Ishikawa (cell line): ENCODE measurements at regions not wholly inside any gene's neighbourhood (a gene's known extent, or its start where the extent isn't known, plus 50 kb on each side); places are given as distances from the start of the nearest gene placed in this dataset.

Experiments
- CREB1 ChIP-seq: IDR thresholded peaks from 2 replicates; pipeline ENCODE4 v1.6.1; 2012; ENCODE audit warnings: low read depth
- EGR1 ChIP-seq: IDR thresholded peaks from 2 replicates; pipeline ENCODE4 v1.6.1; 2012
- EP300 ChIP-seq: IDR thresholded peaks from 2 replicates; pipeline ENCODE4 v1.6.1; 2012; ENCODE audit warnings: borderline replicate concordance
- FOXM1 ChIP-seq: IDR thresholded peaks from 2 replicates; pipeline ENCODE4 v1.6.1; 2012; ENCODE audit warnings: low read depth, borderline replicate concordance
- NFIC ChIP-seq: IDR thresholded peaks from 2 replicates; pipeline ENCODE4 v1.6.1; 2012
- RAD21 ChIP-seq: IDR thresholded peaks from 2 replicates; pipeline ENCODE4 v1.6.1; 2012; ENCODE audit warnings: low read depth
- TAF1 ChIP-seq: IDR thresholded peaks from 2 replicates; pipeline ENCODE4 v1.6.1; 2012; ENCODE audit warnings: low read depth, mild to moderate bottlenecking
- TCF12 ChIP-seq: IDR thresholded peaks from 2 replicates; pipeline ENCODE4 v1.6.1; 2012; ENCODE audit warnings: low read depth
- TEAD4 ChIP-seq: IDR thresholded peaks from 2 replicates; pipeline ENCODE4 v1.6.1; 2012
- YY1 ChIP-seq: IDR thresholded peaks from 2 replicates; pipeline ENCODE4 v1.6.1; 2012; ENCODE audit warnings: low read depth
- ZBTB7A ChIP-seq: IDR thresholded peaks from 2 replicates; pipeline ENCODE4 v1.6.1; 2012; ENCODE audit warnings: low read depth
- TF ChIP-seq, protein P1 (sequence below): IDR thresholded peaks from 2 replicates; pipeline ENCODE4 v1.6.1; 2012
- TF ChIP-seq, protein P2 (sequence below): IDR thresholded peaks from 2 replicates; pipeline ENCODE4 v1.6.1; 2012; ENCODE audit warnings: low read depth, mild to moderate bottlenecking
- TF ChIP-seq, protein P3 (sequence below): IDR thresholded peaks from 2 replicates; pipeline ENCODE4 v1.6.1; 2012

DNA sequence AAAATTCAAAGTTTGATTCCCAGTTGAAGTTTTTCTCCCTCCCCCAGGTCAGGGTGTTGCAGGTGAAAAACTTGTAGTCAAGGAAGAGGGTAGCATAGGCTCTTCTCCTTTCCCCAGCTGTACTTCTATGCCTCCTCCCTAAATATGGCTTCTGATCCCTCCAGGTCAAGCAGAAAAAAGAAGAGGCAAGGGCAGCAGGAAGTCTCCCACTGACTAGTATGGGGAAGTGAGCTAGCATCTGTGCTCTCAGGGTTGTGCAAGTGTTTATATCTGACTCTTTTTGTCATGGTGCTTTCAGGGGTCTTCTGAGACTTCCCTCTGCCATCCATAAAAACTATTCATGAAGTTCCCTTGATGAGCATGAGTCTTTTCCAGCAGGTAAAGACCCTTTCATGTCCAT, 76.0 kb downstream of the ATPSCKMT start:
- TF ChIP-seq, protein P1, sequence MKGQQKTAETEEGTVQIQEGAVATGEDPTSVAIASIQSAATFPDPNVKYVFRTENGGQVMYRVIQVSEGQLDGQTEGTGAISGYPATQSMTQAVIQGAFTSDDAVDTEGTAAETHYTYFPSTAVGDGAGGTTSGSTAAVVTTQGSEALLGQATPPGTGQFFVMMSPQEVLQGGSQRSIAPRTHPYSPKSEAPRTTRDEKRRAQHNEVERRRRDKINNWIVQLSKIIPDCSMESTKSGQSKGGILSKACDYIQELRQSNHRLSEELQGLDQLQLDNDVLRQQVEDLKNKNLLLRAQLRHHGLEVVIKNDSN, result no peak
- TF ChIP-seq EGR1 (no peak), TEAD4 (no peak), EP300 (no peak), FOXM1 (no peak), RAD21 (no peak), TAF1 (no peak)

DNA sequence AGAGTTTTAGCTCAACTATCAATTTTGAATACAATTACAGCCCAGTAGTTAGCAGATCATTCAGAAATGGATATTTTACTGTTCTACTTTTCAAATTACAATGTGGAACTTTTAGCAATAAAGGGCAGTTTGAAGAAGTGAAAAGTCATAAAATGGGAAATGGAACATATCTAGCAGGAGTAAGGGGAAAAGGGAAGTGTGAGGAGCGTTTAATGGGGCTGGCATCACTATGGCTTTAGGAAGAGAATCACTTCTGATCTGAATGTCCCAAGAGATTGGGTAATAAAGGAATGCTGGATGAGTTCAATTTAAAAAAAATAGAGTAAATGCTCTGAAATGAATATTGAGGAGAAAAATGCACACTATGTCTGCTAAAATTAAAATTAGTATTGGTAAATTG, 77.4 kb downstream of the ATPSCKMT start:
- TF ChIP-seq, protein P2, sequence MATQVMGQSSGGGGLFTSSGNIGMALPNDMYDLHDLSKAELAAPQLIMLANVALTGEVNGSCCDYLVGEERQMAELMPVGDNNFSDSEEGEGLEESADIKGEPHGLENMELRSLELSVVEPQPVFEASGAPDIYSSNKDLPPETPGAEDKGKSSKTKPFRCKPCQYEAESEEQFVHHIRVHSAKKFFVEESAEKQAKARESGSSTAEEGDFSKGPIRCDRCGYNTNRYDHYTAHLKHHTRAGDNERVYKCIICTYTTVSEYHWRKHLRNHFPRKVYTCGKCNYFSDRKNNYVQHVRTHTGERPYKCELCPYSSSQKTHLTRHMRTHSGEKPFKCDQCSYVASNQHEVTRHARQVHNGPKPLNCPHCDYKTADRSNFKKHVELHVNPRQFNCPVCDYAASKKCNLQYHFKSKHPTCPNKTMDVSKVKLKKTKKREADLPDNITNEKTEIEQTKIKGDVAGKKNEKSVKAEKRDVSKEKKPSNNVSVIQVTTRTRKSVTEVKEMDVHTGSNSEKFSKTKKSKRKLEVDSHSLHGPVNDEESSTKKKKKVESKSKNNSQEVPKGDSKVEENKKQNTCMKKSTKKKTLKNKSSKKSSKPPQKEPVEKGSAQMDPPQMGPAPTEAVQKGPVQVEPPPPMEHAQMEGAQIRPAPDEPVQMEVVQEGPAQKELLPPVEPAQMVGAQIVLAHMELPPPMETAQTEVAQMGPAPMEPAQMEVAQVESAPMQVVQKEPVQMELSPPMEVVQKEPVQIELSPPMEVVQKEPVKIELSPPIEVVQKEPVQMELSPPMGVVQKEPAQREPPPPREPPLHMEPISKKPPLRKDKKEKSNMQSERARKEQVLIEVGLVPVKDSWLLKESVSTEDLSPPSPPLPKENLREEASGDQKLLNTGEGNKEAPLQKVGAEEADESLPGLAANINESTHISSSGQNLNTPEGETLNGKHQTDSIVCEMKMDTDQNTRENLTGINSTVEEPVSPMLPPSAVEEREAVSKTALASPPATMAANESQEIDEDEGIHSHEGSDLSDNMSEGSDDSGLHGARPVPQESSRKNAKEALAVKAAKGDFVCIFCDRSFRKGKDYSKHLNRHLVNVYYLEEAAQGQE, result no peak
- TF ChIP-seq FOXM1 (no peak), EGR1 (no peak), ZBTB7A (no peak), NFIC (no peak), CREB1 (no peak), RAD21 (no peak), TCF12 (no peak)
- TF ChIP-seq, protein P1, result no peak
- TF ChIP-seq, protein P3, sequence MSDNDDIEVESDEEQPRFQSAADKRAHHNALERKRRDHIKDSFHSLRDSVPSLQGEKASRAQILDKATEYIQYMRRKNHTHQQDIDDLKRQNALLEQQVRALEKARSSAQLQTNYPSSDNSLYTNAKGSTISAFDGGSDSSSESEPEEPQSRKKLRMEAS, result no peak

DNA sequence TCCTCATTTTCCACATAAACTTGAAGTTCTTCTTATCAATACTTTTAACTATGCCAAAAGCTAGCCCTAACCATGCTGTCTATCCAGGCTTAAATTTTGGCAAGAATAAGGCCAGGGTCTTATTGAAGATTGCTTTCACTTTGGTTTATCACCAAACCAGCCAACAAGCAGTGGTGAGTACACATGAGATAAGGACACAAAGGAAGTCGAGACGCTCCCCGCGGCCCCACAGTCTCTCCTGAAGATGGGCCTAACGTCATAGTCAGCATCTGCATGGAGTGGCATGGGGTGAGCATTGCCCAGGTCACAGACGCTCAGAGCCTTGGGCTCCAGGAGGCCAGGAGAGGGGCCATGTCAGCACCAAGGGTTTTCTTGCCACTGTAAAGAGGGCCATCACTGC, 80.3 kb downstream of the ATPSCKMT start:
- TF ChIP-seq, protein P3, result no peak

DNA sequence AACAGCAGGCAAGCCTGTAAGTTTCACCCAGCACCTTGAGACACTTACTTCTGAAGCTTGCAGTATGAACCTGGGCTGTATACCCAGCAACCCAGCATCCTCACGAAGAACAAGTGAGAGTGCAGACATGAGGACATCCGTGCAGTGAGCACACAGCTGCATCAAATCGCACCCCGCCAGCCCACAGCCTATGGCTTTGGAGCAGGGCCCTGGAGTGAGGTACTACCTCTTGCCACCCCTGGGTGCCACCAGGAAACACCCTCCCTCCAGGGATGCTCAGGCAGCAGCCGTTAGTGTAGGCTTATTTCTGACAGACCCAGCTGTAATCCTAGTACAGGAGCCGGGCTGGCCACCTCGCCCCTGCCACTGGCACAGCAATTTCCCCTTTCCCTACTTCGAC, 81.4 kb downstream of the ATPSCKMT start:
- no peak for TF ChIP-seq EGR1

DNA sequence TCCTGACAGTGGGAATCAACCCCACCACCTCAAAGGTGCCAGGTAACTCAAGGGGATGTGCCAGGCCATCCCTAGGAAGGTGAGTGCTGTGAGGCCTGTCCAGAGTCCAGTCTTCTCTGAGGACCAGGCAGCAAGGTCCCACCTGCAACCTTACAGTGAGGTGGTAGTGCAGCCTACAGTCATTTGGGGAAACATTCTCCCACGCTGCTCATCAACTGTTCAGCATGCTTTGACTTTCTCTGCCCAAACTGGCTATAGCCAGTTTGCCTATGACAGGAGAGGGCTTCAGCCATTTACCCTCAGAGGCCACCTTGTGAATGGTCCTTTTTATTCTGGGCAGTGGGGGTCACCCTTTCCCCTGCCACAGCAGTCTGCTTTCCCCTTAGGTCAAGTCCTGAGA, 81.9 kb downstream of the ATPSCKMT start:
- TF ChIP-seq, protein P1, result no peak
- TF ChIP-seq CREB1, result no peak
- no peak for TF ChIP-seq TEAD4
- TF ChIP-seq, protein P3, result no peak

DNA sequence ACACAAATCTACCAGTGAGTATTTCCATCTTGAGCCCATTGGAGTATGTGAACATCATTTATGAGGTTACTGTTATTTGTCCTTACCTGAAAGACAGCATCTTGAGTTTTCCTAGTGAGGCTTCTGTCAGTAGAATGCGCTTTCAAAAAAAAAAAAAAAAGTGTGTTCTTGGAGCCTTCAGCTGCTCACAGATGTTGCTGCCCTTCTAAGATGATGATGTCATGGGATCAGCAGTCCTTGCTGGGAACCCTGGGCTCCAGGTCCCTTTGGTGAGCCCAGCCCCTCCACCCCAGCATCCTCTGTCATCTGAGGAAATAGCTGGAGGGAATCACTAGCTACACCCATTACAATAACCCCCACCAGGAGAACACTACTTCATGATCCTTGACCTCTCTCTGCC, 83.3 kb downstream of the ATPSCKMT start:
- TF ChIP-seq CREB1, result no peak

DNA sequence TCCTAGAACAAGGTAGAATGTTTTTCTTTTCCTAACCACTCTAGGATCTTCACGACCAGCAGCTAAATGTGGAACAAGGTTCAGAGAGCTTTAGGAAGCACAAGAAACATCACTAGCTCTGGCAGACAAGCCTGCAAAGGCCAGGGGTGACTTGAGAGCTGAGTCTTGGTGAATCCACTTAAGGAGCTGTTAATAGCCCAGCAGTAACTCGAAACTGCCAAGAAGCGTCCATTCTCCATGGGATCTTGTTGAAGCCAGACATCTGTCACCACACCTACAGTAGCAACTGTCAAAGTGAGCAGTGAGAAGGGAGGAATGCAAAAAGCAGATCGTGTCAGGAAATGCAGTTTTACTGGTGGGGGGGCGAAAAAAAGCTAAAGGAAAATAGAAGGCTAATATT, 87.2 kb downstream of the ATPSCKMT start:
- TF ChIP-seq TEAD4 (no peak), TCF12 (no peak), NFIC (no peak), YY1 (no peak)
- TF ChIP-seq, protein P1, result no peak

DNA sequence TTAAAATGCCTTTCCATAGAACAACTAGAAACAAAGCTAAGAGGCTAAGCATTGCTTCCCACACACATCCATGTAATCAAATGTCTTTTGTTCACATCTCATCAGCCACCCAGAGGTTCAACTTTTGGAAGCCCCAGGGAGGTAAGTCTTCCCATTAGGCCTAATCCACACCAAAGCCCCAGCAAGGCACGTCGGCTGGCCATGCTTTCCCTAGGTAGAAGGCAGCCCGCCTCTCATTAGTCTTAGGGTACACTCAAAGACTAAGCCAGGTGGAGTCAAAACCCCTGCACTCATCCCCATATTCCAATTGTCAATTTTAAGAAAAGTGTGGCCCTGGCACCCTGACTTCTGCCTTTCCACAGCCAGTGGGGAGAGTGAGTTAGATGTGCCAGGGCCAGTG, 87.9 kb downstream of the ATPSCKMT start:
- TF ChIP-seq EP300 (no peak), RAD21 (no peak)
- TF ChIP-seq, protein P2, result no peak
